BLaER1 treated with 17β-estradiol and CSF1 and Interleukin-3, amounts not matched to agents 10 nM and 100 nM (cell line): ENCODE measurements at regions not wholly inside any gene's neighbourhood (a gene's known extent, or its start where the extent isn't known, plus 50 kb on each side); places are given as distances from the start of the nearest gene placed in this dataset.

Experiments
- H3K27ac ChIP-seq, 11 experiments: shearing (Covaris generic); formaldehyde crosslinking; 2 replicates each; pipeline ENCODE4 v1.8.1; 2022
- H3K27me3 ChIP-seq, 11 experiments: shearing (Covaris generic); formaldehyde crosslinking; 2 replicates each; pipeline ENCODE4 v1.8.1; 2022
- H3K36me3 ChIP-seq, 11 experiments: shearing (Covaris generic); formaldehyde crosslinking; 2 replicates each; pipeline ENCODE4 v1.8.1; 2022
- H3K4me1 ChIP-seq, 10 experiments: shearing (Covaris generic); formaldehyde crosslinking; 2 replicates each; pipeline ENCODE4 v1.8.1; 2022
- H3K4me2 ChIP-seq, 11 experiments: shearing (Covaris generic); formaldehyde crosslinking; 2 replicates each; pipeline ENCODE4 v1.8.1; 2022
- H3K4me3 ChIP-seq, 10 experiments: shearing (Covaris generic); formaldehyde crosslinking; 2 replicates each; pipeline ENCODE4 v1.8.1; 2022
- H3K9ac ChIP-seq, 11 experiments: shearing (Covaris generic); formaldehyde crosslinking; 2 replicates each; pipeline ENCODE4 v1.8.1; 2022
- H3K9me3 ChIP-seq, 11 experiments: shearing (Covaris generic); formaldehyde crosslinking; replicated peaks in 1 of 11; 2 replicates each; pipeline ENCODE4 v1.8.1; 2022
- H4K20me1 ChIP-seq, 11 experiments: shearing (Covaris generic); formaldehyde crosslinking; 2 replicates each; pipeline ENCODE4 v1.8.1; 2022
- Cebpa-rat ChIP-seq, 11 experiments: shearing (Covaris generic); IDR thresholded peaks; 2 replicates each; pipeline ENCODE4 v1.8.1; 2022

- Histone ChIP-seq H3K9ac (no peak overlapping the region), H3K27ac (no peak overlapping the region), H4K20me1 (no peaks in the 10 kb centered on the region), H3K4me3 (no peak overlapping the region), H3K4me2 (no peak overlapping the region), H3K36me3 (no peaks in the 10 kb centered on the region), H3K9me3 (peaks cover 0 to 6% (median 0%) of the 10 kb centered on the region in 11 experiments; a peak in 5 of 22 replicates), H3K27me3 (peaks cover 0 to 1% (median 0%) of the 10 kb centered on the region in 11 experiments; a peak in 1 of 22 replicates), H3K4me1 (no peaks in the 10 kb centered on the region)
- no peak for TF ChIP-seq Cebpa-rat (IDR thresholded peaks at IDR 0.05)
Observed at GRCh38 chr6:27623103-27623502, 150.2 kb upstream of the ZNF184 start.

DNA sequence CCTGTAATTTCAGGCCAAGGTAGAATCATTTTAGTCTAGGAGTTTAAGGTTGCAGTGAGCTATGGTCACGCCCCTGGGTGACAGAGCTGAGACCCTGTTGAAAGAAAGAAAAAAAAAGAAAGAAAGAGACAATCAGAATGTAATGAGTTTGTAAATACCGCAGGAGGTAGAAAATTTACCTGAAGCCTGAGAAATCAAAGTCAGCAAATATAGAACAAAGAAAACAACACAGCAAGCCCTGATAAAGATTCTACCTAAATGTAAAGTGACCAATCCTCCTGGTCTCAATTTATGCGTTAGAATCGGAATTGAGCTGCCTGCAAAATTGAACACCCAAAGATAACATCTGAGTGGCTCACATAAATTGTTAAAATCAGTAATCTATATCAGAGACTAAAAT is 146.5 kb upstream of the ZNF184 start:
- H3K4me2 ChIP-seq = no peak overlapping the region
- H3K9ac ChIP-seq = no peak overlapping the region
- no peaks in the 10 kb centered on the region for H3K36me3 ChIP-seq
- no peak for TF ChIP-seq Cebpa-rat (IDR thresholded peaks at IDR 0.05)
- no peaks in the 10 kb centered on the region for H3K4me1 ChIP-seq
- H3K27ac ChIP-seq = no peak overlapping the region
- H3K4me3 ChIP-seq = no peak overlapping the region
- peaks cover 0 to 20% (median 5%) of the 10 kb centered on the region in 11 experiments; a peak in 9 of 22 replicates for H3K9me3 ChIP-seq
- peaks cover 0 to 15% (median 8%) of the 10 kb centered on the region in 11 experiments; a peak in 7 of 22 replicates for H3K27me3 ChIP-seq
- H4K20me1 ChIP-seq = no peaks in the 10 kb centered on the region

DNA sequence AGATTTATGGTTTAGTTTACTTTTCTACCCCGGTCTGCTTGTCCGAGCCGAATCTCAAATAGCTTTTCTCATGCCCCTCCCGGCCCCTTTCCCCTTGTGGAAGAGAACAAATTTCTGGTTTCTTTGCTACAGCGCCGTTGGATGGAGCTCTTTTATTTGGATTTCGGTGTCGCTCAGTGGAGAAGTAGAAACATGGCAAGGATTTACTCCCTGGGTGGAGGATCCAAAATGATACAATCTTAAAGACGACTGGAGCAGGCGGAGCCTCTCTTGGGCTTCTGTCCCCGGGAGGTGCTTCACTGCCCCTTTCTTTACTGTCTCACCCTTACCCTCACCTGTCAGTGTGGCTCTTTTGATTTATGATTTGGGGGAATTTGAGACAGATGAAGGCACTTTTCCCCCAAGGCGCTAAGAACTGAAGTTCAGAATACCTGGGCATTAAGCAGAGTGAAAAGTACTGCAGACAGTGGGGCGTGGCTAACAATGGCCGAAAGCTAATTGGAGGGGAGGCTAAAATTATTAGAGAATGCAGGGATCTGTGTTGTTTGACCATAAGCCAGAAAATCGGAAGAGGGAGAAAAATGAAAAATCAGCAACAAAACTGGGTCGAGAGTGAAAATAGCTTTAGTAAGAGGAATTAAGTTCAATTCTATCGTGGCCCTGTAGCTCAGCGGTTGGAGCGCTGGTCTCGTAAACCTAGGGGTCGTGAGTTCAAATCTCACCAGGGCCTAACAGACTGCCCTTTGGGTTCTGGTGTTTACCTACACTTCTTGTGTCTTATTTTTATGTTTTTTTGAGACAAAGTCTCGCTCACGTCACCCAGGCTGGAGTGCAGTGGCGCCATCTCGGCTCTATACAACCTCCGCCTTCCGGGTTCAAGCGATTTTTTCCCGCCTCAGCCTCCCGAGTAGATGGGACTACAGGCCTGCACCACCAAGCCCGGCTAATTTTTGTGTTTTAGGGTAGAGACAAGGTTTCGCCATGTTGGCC is 145.1 kb upstream of the ZNF184 start:
- no peak overlapping the region for H3K4me2 ChIP-seq
- H3K27me3 ChIP-seq = peaks cover 0 to 15% (median 8%) of the 10 kb centered on the region in 11 experiments; a peak in 7 of 22 replicates
- no peaks in the 10 kb centered on the region for H4K20me1 ChIP-seq
- H3K27ac ChIP-seq = no peak overlapping the region
- H3K36me3 ChIP-seq = no peaks in the 10 kb centered on the region
- no peak overlapping the region for H3K4me3 ChIP-seq
- H3K9ac ChIP-seq = no peak overlapping the region
- H3K4me1 ChIP-seq = no peaks in the 10 kb centered on the region
- TF ChIP-seq Cebpa-rat (IDR thresholded peaks at IDR 0.05) = no peak
- H3K9me3 ChIP-seq = peaks cover 0 to 20% (median 5%) of the 10 kb centered on the region in 11 experiments; a peak in 9 of 22 replicates

- H3K4me2 ChIP-seq = no peak overlapping the region
- no peaks in the 10 kb centered on the region for H3K36me3 ChIP-seq
- H3K27ac ChIP-seq = no peak overlapping the region
- H3K4me3 ChIP-seq = no peak overlapping the region
- no peak overlapping the region for H3K9ac ChIP-seq
- no peaks in the 10 kb centered on the region for H3K4me1 ChIP-seq
- no peaks in the 10 kb centered on the region for H4K20me1 ChIP-seq
- H3K27me3 ChIP-seq = peaks cover 0 to 15% (median 8%) of the 10 kb centered on the region in 11 experiments; a peak in 7 of 22 replicates
- H3K9me3 ChIP-seq = peaks cover 0 to 20% (median 5%) of the 10 kb centered on the region in 11 experiments; a peak in 9 of 22 replicates
- TF ChIP-seq Cebpa-rat (IDR thresholded peaks at IDR 0.05) = no peak
Observed at GRCh38 chr6:27617046-27617687, 144.3 kb upstream of the ZNF184 start.

- Histone ChIP-seq H4K20me1 (no peaks in the 10 kb centered on the region), H3K4me1 (no peaks in the 10 kb centered on the region), H3K9me3 (peaks cover 0 to 20% (median 5%) of the 10 kb centered on the region in 11 experiments; a peak in 9 of 22 replicates), H3K4me3 (no peak overlapping the region), H3K4me2 (no peak overlapping the region), H3K27ac (no peak overlapping the region), H3K27me3 (peaks cover 0 to 15% (median 8%) of the 10 kb centered on the region in 11 experiments; a peak in 7 of 22 replicates), H3K9ac (no peak overlapping the region), H3K36me3 (no peaks in the 10 kb centered on the region)
- TF ChIP-seq Cebpa-rat (IDR thresholded peaks at IDR 0.05) = no peak
Observed at GRCh38 chr6:27616328-27617045, 143.6 kb upstream of the ZNF184 start.

- Histone ChIP-seq H3K9ac (no peak overlapping the region), H4K20me1 (no peaks in the 10 kb centered on the region), H3K27ac (no peak overlapping the region), H3K4me2 (no peak overlapping the region), H3K4me1 (no peaks in the 10 kb centered on the region), H3K4me3 (no peak overlapping the region), H3K27me3 (peaks cover 0 to 2% (median 0%) of the 10 kb centered on the region in 11 experiments; a peak in 1 of 22 replicates), H3K36me3 (no peaks in the 10 kb centered on the region), H3K9me3 (peaks cover 0 to 6% (median under 1%) of the 10 kb centered on the region in 11 experiments; a peak in 5 of 22 replicates)
- no peak for TF ChIP-seq Cebpa-rat (IDR thresholded peaks at IDR 0.05)
Observed at GRCh38 chr6:27611451-27611850, 138.5 kb upstream of the ZNF184 start.

- Histone ChIP-seq H3K4me2 (no peak overlapping the region), H3K4me3 (no peak overlapping the region), H3K9me3 (peaks cover 18 to 28% (median 21%) of the 10 kb centered on the region in 11 experiments; a peak in 21 of 22 replicates), H4K20me1 (no peaks in the 10 kb centered on the region), H3K27ac (no peak overlapping the region), H3K9ac (no peak overlapping the region), H3K27me3 (no peaks in the 10 kb centered on the region), H3K4me1 (no peaks in the 10 kb centered on the region), H3K36me3 (no peaks in the 10 kb centered on the region)
- TF ChIP-seq Cebpa-rat (IDR thresholded peaks at IDR 0.05) = no peak
Observed at GRCh38 chr6:27608916-27609883, 136.3 kb upstream of the ZNF184 start.
